ENCODE measurements at regions not wholly inside any gene's neighbourhood (a gene's known extent, or its start where the extent isn't known, plus 50 kb on each side); places are given as distances from the start of the nearest gene placed in this dataset.
"Not testable (repeated sequence)": the region's sequence is repeated elsewhere in the genome, so short reads cannot be mapped to it uniquely, and the experiment has no call there.

- no peak for DNase-seq (ENCODE audit: low spot score)
Measured at GRCh38 chr3:88954853-88955252, 152.6 kb upstream of the EPHA3 start.

DNA sequence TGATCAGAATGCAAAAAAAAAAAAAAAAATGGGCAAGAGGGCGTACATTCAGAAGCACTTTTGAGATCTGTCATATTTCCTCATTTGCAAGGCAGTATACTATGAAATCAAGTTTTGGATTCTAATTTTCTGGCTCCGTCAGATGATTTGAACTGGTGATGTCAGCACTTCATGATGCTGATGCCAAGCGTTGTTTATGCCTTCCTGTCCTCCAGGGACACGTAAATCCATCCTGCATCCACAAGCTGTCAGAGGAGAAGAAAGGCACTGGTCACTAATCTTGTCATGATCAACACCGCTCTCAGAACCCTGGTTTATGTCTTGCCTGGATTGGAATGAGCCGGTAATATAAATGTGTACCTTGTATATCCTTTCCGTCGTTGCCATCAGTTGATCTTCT is 152.1 kb upstream of the EPHA3 start:
- no peak for DNase-seq (ENCODE audit: low spot score)

DNA sequence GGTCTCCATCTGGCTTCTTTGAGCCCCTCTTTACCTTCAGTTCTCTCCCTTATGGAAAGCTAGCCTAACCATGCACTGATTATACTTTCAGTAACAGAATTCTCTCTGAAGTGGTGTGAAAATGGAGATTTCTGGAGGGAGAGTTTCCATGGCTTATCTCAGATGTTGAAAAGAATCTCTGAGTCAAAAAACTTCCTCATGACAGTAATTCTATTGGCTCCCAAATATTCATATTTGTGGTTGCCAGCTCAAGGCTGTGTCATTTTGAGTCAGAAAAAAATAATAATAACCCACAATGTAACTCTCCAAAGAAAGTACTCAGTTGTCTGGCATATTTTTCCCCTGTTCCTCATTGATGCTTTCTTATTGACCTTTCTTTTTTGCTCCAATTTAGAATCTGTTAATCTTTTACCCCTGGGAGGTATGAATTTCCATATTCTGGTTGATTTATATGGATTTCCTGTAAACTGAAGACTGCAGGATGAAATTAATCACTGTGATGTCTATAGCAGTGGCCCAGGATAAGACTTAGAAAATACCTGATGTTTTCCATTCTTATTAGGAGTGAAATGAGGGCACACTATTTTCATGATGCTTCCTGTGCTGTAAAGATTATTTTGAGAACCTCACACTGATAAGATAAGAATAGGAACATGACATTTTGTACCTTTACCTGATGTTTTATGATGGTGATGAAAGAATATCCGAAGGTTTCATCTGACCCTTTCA is 149.5 kb upstream of the EPHA3 start:
- DNase-seq (ENCODE audit: low spot score), result no peak

DNA sequence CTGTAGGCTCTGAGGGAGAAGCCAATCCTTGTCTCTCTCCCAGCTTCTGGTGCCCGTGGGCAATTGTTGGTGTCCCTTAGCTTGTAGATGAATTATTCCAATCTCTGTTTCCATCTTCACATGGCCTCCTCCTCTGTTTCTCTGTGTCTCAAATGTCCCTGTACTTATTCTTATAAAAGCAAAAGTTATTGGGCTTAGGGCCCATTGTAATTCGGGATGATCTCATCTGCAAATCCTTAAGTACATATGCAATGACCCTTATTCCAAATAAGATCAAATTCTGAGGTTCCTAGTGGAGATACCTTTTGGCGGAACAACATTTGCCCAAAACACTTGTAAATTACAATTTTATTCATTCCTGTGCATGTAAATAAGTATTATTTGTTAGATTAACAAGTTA is 147.4 kb upstream of the EPHA3 start:
- no peak for DNase-seq (ENCODE audit: low spot score)

GRCh38 chr3:88963003-88963402 is 144.4 kb upstream of the EPHA3 start:
- DNase-seq (ENCODE audit: low spot score), result no peak

- DNase-seq (ENCODE audit: low spot score), result no peak
Measured at GRCh38 chr3:88979760-88980159, 127.7 kb upstream of the EPHA3 start.

GRCh38 chr3:88983458-88983857 is 124.0 kb upstream of the EPHA3 start:
- no peak for DNase-seq (ENCODE audit: low spot score)

DNA sequence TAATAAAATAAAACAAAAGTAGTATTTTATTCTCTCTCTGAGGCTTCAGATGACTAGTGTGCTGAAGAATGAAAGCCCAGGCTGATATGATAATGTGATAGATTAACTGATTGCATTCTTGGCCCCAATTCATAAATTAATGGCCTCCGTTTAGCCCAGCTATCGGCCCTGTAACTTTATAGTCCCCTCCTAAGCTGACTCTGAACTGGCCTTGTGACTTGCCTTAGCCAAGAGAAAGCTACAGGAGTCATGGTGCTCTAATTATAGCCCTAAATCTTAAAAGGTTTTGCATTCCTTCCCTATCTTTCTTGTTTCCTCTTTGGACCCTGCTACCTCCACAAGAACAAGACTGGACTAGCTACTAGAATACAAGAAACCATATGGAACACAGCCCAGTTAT is 123.2 kb upstream of the EPHA3 start:
- DNase-seq (ENCODE audit: low spot score), result no peak

- DNase-seq (ENCODE audit: low spot score), result no peak
Measured at GRCh38 chr3:88984832-88985231, 122.6 kb upstream of the EPHA3 start.

DNA sequence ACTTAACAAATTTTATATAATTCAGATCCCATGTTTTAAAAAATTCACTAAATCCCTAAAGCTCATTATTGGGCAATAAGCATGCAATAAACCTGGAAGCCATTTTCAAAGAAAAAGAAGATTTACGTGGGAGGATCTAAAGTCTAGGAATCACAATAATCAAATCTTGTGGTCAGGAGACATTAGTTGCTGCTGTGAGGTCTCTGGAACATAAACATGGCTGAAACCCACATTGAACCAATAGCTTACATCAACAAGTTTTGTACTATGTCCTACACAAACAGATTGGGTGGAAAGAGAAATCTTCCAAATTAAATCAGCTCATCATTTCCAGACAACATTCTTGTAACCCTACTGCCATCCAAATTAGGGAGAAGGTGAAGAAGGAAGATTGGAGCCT is 121.9 kb upstream of the EPHA3 start:
- DNase-seq (ENCODE audit: low spot score), result no peak

- DNase-seq (ENCODE audit: low spot score), result no peak
Measured at GRCh38 chr3:88986834-88987233, 120.6 kb upstream of the EPHA3 start.

DNA sequence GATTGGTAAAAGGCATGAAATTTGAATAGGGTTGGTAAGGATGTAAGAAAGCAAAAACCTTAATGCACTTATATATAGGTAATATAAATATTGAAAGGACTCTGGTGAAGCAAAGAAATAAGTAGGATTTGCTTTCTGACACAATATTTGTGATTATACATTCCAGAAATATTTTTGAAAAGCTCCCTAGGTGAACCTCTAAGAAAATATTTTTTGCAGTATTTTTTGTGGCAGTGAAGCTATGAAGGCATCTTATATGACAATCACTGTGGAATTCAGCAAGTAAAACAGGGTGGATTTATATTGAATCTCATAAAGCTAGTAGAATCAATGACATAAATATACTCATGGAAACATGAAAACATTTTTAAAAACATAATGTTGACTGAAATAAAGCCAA is 119.6 kb upstream of the EPHA3 start:
- no peak for DNase-seq (ENCODE audit: low spot score)

GRCh38 chr3:88988906-88989305 is 118.5 kb upstream of the EPHA3 start:
- DNase-seq (ENCODE audit: low spot score), result no peak

DNA sequence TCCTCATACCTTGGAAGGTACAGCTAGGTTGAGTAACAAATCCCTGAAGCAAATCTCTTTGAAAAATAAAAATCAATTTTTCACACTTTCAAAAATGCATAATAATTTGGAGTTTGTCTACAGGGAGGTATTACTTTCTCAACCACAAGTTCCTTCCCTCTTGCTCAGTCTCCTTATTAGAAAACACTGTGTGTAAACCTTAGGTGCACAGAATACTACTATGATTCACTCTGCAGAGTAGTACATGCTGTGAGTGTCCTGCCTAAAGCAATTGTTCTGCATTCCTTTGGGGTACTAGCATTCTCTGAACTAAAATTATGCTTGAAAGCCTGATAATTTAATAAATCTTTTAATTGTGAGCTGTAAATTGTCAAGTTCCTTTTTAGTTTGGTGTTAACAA is 115.9 kb upstream of the EPHA3 start:
- no peak for DNase-seq (ENCODE audit: low spot score)

- no peak for DNase-seq (ENCODE audit: low spot score)
Measured at GRCh38 chr3:88996691-88997090, 110.7 kb upstream of the EPHA3 start.

- no peak for DNase-seq (ENCODE audit: low spot score)
Measured at GRCh38 chr3:88997260-88997659, 110.2 kb upstream of the EPHA3 start.

DNA sequence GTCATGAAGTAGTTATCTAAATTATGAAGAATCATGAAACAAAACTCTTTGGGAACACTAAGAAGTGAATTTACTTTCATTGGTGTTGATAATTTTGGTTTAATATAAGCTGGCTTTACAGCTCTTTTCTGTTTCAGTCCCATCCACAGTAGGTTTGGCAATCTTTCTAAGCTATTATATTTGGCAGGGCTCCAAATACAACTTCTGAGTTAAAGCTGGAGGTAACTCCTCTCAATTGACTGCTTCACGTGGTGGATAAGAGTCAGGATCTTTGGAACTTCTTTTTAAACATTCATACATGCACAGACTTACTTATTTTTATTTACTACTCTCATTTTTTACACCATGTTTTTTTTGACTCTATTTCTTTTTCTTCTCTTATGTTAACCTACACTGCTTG is 106.5 kb upstream of the EPHA3 start:
- no peak for DNase-seq (ENCODE audit: low spot score)

DNA sequence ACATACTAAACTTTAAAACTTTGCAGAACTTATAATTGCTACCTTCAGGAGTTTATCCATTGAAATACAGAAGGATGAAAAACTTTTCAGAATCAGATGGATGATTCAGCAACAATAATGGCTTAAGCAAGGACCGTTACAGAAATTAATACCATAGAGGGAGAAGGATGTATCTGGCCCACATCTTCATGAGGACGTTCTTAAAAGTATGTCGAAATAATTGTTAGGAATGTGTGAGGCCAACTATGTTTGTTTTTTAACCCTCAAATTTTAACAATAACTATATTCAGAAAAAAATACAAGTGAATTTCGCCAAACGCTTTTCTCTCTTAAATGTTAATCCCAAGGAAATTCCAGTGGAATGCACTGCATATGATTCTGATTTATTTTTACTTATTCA is 105.2 kb upstream of the EPHA3 start:
- no peak for DNase-seq (ENCODE audit: low spot score)

DNA sequence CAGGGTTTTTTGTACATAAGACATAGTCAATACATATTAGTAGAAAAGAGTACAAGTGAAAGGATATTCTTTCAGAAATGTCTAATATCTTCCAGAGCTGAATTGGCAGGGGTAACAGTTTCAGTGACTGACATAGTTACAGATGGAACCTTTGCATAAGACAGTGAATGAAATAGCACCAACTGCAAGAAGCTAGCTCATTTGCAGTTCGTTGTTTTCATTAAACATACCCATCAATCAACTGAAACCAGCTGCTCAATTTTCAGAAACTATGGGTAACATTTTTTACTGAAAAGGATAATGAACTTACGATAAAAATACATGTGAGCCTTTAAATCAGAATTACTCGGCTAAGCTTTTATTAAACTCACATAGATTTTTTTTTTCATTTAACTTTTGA is 93.9 kb upstream of the EPHA3 start:
- DNase-seq (ENCODE audit: low spot score), result no peak

- no peak for DNase-seq (ENCODE audit: low spot score)
Measured at GRCh38 chr3:89017531-89017930, 89.9 kb upstream of the EPHA3 start.

GRCh38 chr3:89025185-89025584 is 82.2 kb upstream of the EPHA3 start:
- DNase-seq (ENCODE audit: low spot score), result no peak

DNA sequence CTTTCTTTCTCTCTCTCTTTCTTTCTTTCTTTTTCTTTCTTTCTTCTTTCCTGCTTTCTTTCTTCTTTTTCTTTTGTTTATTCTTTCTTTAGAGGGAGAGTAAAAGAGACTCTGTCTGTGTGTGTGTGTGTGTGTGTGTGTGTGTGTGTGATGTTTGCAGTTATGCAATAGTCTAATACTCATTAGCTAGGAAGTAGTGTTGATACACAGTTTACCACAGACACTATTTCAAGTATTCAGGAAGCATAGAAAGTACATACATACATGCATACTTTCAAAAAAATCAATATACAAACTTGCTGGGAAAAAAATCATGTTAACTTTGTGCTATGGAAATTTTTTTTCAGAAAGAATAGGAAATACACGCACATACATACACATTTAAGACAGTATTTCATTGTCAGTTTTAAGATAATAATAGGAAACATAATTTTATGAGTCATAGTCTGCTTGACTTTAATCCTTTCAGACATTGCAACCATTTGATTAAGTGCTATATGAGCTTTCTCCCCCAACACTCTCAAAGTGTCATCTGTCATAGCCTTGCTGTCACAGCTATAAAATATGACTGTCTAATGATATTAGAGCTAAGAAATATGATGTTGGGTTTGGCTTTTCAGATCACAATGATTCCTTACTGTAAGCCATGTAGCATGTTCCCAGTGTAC is 74.9 kb upstream of the EPHA3 start:
- no peak for DNase-seq (ENCODE audit: low spot score)

DNA sequence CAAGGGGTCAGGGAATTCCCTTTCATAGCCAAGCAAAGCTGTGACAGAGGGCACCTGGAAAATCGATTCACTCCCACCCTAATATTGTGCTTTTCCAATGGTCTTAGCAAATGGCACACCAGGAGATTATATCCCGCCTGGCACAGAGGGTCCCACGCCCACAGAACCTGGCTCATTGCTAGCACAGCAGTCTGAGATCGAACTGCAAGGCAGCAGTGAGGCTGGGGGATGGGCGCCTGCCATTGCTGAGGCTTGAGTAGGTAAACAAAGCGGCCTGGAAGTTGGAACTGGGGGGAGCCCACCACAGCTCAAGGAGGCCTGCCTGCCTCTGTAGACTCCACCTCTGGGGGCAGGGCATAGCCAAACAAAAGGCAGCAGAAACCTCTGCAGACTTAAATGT is 72.7 kb upstream of the EPHA3 start:
- not testable (repeated sequence) for DNase-seq (ENCODE audit: low spot score)

DNA sequence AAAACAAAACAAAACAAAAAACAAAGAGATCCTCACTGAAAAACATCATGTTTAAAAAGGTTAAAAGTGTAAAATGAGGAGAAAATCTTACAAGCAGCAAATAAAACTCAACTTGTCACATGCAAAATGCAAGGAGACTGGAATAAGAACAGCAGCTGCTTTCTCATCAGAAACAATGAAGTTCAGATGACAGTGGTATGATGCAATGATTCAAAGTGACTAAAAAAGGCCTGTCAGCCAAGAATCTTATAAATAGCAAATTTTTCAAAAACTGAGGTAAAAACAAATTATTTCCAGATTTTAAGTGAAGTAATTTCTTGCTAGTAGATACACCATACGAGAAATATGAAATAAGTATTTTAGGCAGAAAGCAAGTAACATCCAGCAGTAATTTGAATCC is 68.6 kb upstream of the EPHA3 start:
- DNase-seq (ENCODE audit: low spot score), result no peak

Measured in CD4-positive, alpha-beta T cell treated with Interleukin-15 for 4 hours (primary cell).